Right lobe of liver (tissue), 4 donors: ENCODE measurements at regions not wholly inside any gene's neighbourhood (a gene's known extent, or its start where the extent isn't known, plus 50 kb on each side); places are given as distances from the start of the nearest gene placed in this dataset.

Source experiments
- CTCF ChIP-seq, 4 donors: fragments of 200-600 bp in 3 of 4; fragments of 450-650 bp in 1 of 4; IDR thresholded peaks; one replicate each; pipeline versions ENCODE4 v1.5.1 to v1.8.0; 2016 to 2022; ENCODE audit warnings: antibody characterized with exemption in 4 of 4, mild to moderate bottlenecking in 2 of 4
- POLR2A ChIP-seq: fragments of 450-650 bp; IDR thresholded peaks from one replicate; pipeline ENCODE4 v1.6.1; 2017; ENCODE audit warnings: antibody characterized with exemption, mild to moderate bottlenecking
- donor health status: DM: no; HTN: no; CAD: no.
- donor health status: DM: no; HTN: no; CAD: no.
- donor health status: DM: no; HTN: yes; CAD: no.

DNA sequence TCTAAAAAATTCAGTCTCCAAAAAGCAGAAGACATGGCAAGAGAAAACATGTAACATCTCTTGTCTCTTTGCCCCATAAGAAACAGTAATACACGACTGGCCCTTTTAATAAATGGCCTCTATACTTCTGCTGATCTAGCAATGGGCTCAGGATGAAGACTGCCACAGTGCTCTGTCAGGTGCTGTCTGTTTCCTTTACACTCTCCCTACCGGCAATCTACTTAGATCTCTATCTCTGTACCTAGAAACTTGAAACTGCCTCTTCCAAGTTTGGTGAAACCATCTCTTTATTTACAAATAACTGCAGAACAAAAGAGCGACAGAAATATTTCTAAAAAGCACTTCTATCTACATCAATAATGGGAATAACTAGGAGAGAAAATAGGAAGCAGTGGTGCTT lies 685.2 kb upstream of the INTU start:
- TF ChIP-seq POLR2A (no peak), CTCF (IDR thresholded peaks at IDR 0.05) (no peak)
